Small intestine (tissue), 7 donors: ENCODE measurements at regions not wholly inside any gene's neighbourhood (a gene's known extent, or its start where the extent isn't known, plus 50 kb on each side); places are given as distances from the start of the nearest gene placed in this dataset.
A peak's percentile ranks its signal among the peaks of the same experiment; 100 is the strongest.

Experiments used
- DNase-seq, 2 donors: peaks; one replicate each; pipeline versions ENCODE4 v3.0.0 to v3.0.0-alpha.2; 2013
- FAIRE-seq: peaks from 2 replicates; lab custom pipeline; 2012; peaks lifted over from hg19 to GRCh38; lab: Jason Lieb, UNC
- H3K27ac ChIP-seq, 3 donors: one replicate each; pipeline ENCODE4 v1.5.1; 2013; ENCODE audit warnings: low read length in 2 of 3, mild to moderate bottlenecking in 2 of 3, control low read depth in 1 of 3, inconsistent platforms in 1 of 3, low read depth in 1 of 3, moderate library complexity in 1 of 3
- H3K27me3 ChIP-seq, 3 donors: one replicate each; pipeline ENCODE4 v1.6.1; 2013; ENCODE audit warnings: low read length in 3 of 3, inconsistent platforms in 1 of 3; ENCODE audit not compliant: control insufficient read depth in 3 of 3, insufficient read depth in 3 of 3
- H3K36me3 ChIP-seq, 3 donors: one replicate each; pipeline ENCODE4 v1.6.1; 2013; ENCODE audit warnings: low read length in 3 of 3, inconsistent platforms in 1 of 3, low read depth in 1 of 3, mild to moderate bottlenecking in 1 of 3, moderate library complexity in 1 of 3; ENCODE audit not compliant: control insufficient read depth in 3 of 3, insufficient read depth in 2 of 3
- H3K4me1 ChIP-seq, 3 donors: one replicate each; pipeline ENCODE4 v1.6.1; 2013; ENCODE audit warnings: low read length in 2 of 3, inconsistent platforms in 1 of 3, low read depth in 1 of 3, mild to moderate bottlenecking in 1 of 3, moderate library complexity in 1 of 3; ENCODE audit not compliant: control insufficient read depth in 3 of 3, insufficient read depth in 2 of 3
- H3K4me3 ChIP-seq, 3 donors: one replicate each; pipeline ENCODE4 v1.5.1; 2013; ENCODE audit warnings: low read length in 3 of 3, control low read depth in 1 of 3, inconsistent platforms in 1 of 3, low read depth in 1 of 3, mild to moderate bottlenecking in 1 of 3, moderate library complexity in 1 of 3
- H3K9me3 ChIP-seq, 2 donors: one replicate each; pipeline ENCODE4 v1.6.1; 2013; ENCODE audit warnings: low read depth in 1 of 2, low read length in 1 of 2; ENCODE audit not compliant: control insufficient read depth in 2 of 2, insufficient read depth in 1 of 2
- WGBS, 3 donors: extraction: QIAGEN DNeasy Blood & Tissue Kit; methylation state at CpG; one replicate each; pipeline ENCODE4 v1.1.7; 2013; 5-methylcytosine and 5-hydroxymethylcytosine counted together
- donor health status: healthy with polysubstance abuse.
- donor health status: control.
- donor health status: control.
- donor health status: Bipolar disorder and iron deficiency.
- donor health status: healthy.

DNA sequence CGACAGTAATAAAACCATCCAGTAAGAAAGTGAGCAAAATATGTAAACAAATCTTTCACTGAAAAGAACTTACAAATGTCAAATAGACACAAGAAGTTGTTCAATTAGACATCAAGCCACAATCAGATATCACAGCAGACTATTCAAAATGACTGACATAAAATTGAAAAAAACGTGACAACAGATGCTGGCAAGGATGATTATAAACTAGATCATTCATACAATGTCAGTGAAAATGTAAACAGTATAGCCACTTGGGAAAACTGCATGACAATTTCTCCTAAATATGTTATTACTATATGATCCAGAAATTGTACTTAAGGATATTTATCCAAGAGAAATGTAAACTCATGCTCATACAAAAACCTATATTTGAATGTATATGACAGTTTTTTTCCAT lies 609.4 kb upstream of the CNTNAP5 start:
- FAIRE-seq, result no peak
- Histone ChIP-seq H3K4me1 (no peaks in the 10 kb centered on the region), H3K9me3 (peaks cover 0 to 1% of the 10 kb centered on the region in 2 donors), H3K27ac (no peak overlapping the region), H3K27me3 (no peaks in the 10 kb centered on the region), H3K36me3 (no peaks in the 10 kb centered on the region), H3K4me3 (no peak overlapping the region)
- no peak for DNase-seq
- WGBS, 3 donors, result 64 to 72% (median 67%) methylated on average over 2 of the region's 2 CpGs

DNA sequence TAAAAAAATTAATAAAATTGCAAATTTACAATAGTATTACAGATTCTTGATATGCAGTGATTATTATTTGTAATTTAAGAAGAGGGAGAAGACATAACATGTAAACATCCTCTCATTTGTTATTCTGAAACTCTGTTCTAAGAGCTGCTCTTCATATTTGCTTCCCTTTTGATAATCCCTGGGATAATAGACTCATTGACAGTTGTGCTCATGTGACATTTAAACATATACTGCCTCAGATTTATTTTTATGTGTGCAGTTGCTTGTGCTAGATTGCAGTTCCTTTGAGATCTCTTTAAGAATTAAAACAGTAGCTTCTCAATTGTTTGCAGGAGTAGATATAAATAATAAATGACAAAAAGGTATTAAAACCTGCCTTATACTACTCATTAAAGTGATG lies 605.1 kb upstream of the CNTNAP5 start:
- FAIRE-seq (no peak), DNase-seq (no peak)
- Histone ChIP-seq H3K27me3 (no peaks in the 10 kb centered on the region), H3K9me3 (peaks cover 0 to 1% of the 10 kb centered on the region in 2 donors), H3K36me3 (no peaks in the 10 kb centered on the region), H3K4me3 (no peak overlapping the region), H3K27ac (no peak overlapping the region), H3K4me1 (no peaks in the 10 kb centered on the region)

DNA sequence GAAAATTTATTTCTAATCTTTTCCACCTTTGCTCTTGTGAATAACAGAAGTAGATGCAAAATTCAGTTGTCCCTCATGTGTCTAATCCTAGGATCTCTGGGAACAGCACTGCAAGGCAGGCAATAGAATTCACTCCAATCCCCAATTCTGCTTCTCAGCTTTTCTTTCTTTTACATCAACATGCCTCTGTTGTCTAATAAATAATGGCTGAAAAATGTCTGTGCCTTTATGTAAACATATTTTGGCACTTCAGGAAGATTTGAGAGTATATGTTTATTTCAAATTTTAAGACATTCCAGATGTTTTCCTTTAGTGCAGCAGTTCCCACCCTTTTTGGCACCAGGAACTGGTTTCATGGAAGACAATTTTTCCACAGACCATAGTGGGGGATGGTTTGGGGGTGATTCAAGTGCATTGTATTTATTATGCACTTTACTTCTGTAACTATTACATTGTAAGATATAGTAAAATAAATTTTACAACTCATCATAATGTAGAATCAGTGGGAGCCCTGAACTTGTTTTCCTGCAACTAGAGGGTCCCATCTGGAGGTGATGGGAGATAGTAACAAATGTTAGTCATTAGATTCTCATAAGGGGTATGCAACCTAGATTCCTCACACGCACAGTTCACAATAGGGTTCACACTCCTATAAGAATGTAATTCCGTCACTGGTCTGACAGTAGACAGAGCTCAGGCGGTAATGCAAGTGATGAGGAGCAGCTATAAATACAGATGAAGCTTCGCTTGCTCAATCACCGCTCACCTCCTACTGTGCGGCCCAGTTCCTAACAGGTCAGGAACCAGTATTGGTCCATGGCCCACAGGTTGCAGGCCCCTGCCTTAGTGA lies 590.3 kb upstream of the CNTNAP5 start:
- DNase-seq (peak in 1 of 2 donors; percentile 12), FAIRE-seq (no peak)
- Histone ChIP-seq H3K4me1 (no peaks in the 10 kb centered on the region), H3K36me3 (no peaks in the 10 kb centered on the region), H3K4me3 (no peak overlapping the region), H3K27me3 (no peaks in the 10 kb centered on the region), H3K27ac (no peak overlapping the region), H3K9me3 (no peaks in the 10 kb centered on the region)
- WGBS, 3 donors, result 85 to 94% (median 94%) methylated on average over 6 of the region's 6 CpGs

DNA sequence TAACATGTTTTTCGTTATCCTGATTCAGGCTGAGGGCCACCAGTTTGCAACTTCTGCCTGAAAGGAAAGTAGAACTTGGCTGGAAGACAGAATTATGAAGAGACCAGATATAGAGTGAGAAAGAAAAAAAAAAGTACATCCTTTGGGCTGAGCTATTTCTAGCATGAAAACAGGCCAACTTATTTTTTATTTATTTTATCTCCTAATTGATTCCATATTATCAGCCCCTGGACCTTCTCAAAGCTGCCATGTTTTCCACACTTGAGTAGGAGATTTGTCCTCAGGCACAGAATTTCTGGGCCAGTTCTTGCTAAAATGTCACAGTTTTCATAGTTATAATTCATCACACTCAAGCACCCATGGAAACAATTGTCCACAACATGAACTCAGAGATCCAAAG lies 586.8 kb upstream of the CNTNAP5 start:
- no peak for DNase-seq
- no peak overlapping the region for H3K27ac ChIP-seq
- FAIRE-seq, result no peak
- no peaks in the 10 kb centered on the region for H3K27me3 ChIP-seq
- H3K9me3 ChIP-seq, result no peaks in the 10 kb centered on the region
- no peaks in the 10 kb centered on the region for H3K36me3 ChIP-seq
- H3K4me3 ChIP-seq, result no peak overlapping the region
- 50 to 74% (median 55%) methylated on average over 1 of the region's 1 CpG for WGBS, 3 donors
- H3K4me1 ChIP-seq, result no peaks in the 10 kb centered on the region

DNA sequence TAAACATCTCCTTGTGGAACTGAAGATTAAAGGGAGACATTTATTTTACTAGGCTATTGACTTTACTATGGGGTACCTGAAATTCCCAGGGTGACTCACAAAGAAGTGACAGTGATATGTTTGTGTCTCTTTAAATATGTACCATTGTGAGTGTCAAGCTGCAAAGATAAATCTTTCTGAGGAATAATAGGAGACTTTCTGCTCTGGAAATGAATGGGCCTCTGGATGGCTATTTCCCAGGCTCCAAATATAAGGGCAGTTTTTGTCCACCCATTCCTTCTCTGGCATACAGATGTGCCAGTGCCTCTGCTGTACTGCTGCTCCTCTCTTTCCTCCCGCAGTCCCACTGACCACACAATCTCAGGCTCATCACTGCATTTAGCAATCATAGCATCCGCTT lies 586.4 kb upstream of the CNTNAP5 start:
- H3K9me3 ChIP-seq, result no peaks in the 10 kb centered on the region
- H3K27me3 ChIP-seq, result no peaks in the 10 kb centered on the region
- H3K36me3 ChIP-seq, result no peaks in the 10 kb centered on the region
- DNase-seq (no peak), FAIRE-seq (no peak)
- no peak overlapping the region for H3K4me3 ChIP-seq
- 83 to 99% (median 89%) methylated on average over 2 of the region's 2 CpGs for WGBS, 3 donors
- no peaks in the 10 kb centered on the region for H3K4me1 ChIP-seq
- H3K27ac ChIP-seq, result no peak overlapping the region

DNA sequence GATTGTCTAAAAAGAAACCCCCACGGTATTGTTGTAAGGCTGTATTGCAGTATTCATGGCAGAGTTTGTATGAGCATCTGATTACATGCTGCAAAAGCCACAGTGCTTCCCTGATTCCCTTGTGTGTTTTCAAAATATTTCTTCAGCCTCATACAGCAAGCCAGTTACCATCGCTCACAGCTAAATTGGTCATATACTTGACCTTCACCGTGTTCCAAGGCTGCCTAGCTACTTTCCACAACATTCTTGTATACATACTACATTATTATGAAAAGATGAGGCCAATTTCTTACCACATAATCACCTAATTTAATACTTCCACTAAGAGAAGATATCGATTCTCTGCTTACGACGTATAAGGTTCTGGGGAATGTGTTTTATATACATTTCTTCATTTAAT lies 576.3 kb upstream of the CNTNAP5 start:
- no peak overlapping the region for H3K27ac ChIP-seq
- H3K4me3 ChIP-seq, result no peak overlapping the region
- FAIRE-seq (no peak), DNase-seq (no peak)
- no peaks in the 10 kb centered on the region for H3K4me1 ChIP-seq
- no peaks in the 10 kb centered on the region for H3K27me3 ChIP-seq
- WGBS, 3 donors, result 68 to 73% (median 68%) methylated on average over 6 of the region's 6 CpGs
- H3K9me3 ChIP-seq, result no peaks in the 10 kb centered on the region
- no peaks in the 10 kb centered on the region for H3K36me3 ChIP-seq

DNA sequence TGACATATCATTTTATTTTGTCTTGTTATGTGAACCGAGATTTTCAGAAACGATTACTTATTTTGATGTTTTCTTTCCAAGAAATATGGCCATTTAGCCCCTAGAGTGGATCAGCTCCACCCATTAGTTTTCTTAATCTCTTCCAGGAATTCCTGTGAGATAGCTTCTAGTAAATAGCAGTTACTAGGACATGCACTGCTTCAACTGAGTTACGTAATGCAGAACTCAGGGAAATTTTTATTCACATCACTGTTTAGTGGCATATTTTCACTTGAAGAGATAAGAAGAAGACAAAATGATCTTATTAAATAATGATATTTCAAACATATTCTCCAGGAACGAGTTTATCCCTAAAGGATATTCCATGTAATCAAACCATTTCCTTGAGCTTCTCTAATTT lies 573.5 kb upstream of the CNTNAP5 start:
- H3K27ac ChIP-seq, result no peak overlapping the region
- FAIRE-seq, result no peak
- no peaks in the 10 kb centered on the region for H3K9me3 ChIP-seq
- H3K36me3 ChIP-seq, result no peaks in the 10 kb centered on the region
- H3K4me3 ChIP-seq, result no peak overlapping the region
- WGBS, 3 donors, result 67 to 74% (median 69%) methylated on average over 4 of the region's 4 CpGs
- no peak for DNase-seq
- H3K27me3 ChIP-seq, result no peaks in the 10 kb centered on the region
- H3K4me1 ChIP-seq, result no peaks in the 10 kb centered on the region

DNA sequence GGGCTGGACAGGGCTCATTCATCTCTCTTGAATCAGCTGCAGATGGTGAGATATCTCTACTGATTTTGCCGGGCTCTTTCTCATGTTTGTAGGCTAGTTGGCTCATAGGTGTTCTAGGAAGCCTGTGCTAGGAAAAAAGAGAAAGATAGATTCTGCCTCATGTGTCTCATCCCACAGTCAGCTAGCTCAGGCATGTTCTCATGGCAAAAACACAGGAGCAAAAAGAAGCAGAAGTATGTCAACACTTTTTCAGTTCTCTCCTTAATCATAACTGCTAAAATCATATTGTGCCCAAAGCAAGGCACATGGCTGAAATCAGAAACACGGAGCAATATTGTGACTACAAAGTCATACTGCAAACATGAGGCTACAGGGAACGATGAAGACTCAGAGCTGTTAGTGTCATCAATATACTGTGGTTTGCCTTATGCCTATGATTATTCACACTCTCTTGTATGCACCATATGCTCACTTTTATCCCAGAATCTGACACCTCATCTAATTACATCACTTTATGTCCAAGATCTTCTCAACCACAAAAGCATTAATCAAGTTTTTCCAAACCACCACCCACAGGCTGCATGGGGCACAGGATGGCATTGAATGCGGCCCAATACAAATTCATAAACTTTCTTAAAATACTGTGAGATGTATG lies 571.9 kb upstream of the CNTNAP5 start:
- H3K36me3 ChIP-seq, result no peaks in the 10 kb centered on the region
- H3K27ac ChIP-seq, result no peak overlapping the region
- DNase-seq, result no peak
- no peaks in the 10 kb centered on the region for H3K4me1 ChIP-seq
- 77 to 82% (median 77%) methylated on average over 4 of the region's 4 CpGs for WGBS, 3 donors
- H3K4me3 ChIP-seq, result no peak overlapping the region
- no peak for FAIRE-seq
- no peaks in the 10 kb centered on the region for H3K27me3 ChIP-seq
- H3K9me3 ChIP-seq, result no peaks in the 10 kb centered on the region
